ENCODE measurements at regions not wholly inside any gene's neighbourhood (a gene's known extent, or its start where the extent isn't known, plus 50 kb on each side); places are given as distances from the start of the nearest gene placed in this dataset.
"Not testable (repeated sequence)": the region's sequence is repeated elsewhere in the genome, so short reads cannot be mapped to it uniquely, and the experiment has no call there.

DNA sequence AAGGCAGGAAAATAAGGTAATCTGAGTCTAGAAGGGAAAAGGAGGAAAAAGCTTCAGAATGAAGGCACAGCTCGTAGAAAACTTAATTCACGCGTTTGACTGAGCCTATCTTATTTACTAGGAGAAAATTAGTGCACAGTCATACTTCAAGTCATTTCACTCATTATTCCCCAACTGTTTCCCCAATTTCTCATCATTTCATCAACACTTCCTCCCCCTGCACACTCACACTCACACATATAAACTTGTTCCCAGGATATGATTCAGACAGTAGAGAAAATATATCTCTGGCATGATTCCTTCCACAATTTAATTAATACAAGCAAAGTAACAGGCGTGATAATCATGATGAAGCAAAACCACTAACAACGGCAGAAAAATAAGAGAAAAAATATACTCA is 94.5 kb upstream of the F13A1 start:
- DNase-seq: no peak

- DNase-seq: no peak
Observed at GRCh38 chr6:6417475-6417874, 97.0 kb upstream of the F13A1 start.

DNA sequence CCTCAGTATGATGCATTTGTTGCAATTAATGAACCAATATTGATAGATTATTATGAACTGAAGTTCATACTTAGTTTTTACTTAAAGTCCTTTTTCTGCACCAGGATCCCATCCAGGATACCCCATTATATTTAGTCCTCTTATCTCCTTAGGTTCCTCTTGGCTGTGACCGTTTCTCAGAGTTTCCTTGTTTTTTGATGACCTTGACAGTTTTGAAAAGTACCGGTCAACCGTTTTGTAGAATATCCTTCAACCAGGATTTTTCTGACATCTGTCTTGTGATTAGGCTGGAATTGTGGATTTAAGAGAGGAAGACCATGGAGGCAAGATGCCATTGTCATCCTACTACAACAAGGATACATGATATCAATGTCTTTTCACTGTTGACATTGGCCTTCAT is 98.0 kb upstream of the F13A1 start:
- no peak for DNase-seq

DNA sequence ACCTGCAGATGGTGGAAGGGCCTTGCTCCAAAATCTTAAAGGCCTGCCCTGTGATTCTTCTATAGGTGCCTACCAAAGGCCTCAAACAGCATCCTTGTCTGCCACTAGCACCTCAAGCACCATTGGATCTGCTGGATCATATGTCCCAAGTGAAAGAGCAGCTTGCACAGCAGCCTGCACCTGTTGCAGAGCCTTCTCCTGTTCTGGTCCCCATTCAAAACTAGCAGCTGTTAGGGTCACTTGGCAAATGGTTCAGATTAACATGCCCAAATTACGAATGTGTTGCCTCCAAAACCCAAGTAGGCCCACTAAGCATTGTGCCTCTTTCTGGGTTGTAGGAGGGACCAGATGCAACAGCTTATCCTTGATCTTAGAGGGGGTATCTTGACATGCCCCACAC is 99.6 kb upstream of the F13A1 start:
- DNase-seq: no peak

DNA sequence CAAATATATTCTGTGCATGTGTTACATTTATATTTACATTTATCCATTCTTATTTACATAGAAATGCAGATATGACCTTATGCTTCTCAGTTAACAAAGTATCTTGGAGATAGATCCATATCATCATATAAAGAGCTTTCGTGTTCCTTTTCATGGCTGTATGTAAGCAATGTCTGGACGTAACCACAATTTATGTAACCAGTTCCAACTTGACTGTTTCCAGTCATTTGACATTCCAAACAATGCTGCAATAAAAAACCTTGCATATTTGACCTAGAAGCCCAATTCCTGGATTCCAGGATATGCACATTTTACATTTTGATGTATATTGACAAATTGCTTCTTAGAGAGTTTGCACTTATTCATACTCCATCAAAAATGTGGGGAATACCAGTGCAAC is 113.7 kb upstream of the F13A1 start:
- DNase-seq: no peak

- no peak for DNase-seq
Observed at GRCh38 chr6:6434723-6435122, 114.3 kb upstream of the F13A1 start.

DNA sequence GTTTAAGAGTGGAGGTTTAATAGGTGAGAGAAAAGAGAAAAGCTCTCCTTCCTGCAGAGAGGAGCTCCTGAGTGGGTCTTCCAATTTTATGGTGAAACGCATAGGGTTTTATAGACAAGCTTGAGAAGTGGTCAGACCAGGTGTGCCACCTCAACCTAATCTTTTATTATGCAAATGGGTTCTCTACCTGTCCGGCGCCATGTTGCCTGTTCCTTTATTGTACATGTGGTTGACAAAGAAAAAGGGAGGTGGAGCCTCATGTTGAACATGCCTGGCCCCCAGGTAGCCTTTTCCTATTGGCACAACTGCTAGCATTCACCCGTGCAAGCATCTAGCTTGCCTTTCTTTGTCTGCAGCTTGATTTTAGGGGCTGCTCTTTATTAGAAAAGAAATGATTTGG is 115.9 kb upstream of the F13A1 start:
- DNase-seq: no peak

- no peak for DNase-seq
Observed at GRCh38 chr6:6436946-6437345, 116.5 kb upstream of the F13A1 start.

DNA sequence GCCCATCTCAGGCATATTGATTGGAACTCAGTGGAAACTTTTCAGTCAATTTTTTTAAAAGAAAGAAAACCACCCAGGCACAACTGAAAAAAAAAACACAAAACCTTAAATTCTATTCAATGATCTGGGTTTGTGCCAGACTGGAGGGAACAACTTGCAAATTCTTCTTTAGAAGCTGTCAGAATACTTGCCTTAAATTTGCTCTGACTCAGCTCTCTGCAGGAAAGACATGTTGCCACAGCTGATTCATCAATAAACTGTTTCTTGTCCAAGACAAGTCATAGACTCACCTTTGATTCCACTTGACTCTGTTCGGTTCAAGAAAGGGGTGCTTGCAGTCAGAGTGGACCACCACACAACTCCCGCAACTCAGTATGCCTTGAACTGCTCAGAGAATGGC is 117.8 kb upstream of the F13A1 start:
- no peak for DNase-seq

GRCh38 chr6:6439778-6440177 is 119.3 kb upstream of the F13A1 start:
- no peak for DNase-seq

DNA sequence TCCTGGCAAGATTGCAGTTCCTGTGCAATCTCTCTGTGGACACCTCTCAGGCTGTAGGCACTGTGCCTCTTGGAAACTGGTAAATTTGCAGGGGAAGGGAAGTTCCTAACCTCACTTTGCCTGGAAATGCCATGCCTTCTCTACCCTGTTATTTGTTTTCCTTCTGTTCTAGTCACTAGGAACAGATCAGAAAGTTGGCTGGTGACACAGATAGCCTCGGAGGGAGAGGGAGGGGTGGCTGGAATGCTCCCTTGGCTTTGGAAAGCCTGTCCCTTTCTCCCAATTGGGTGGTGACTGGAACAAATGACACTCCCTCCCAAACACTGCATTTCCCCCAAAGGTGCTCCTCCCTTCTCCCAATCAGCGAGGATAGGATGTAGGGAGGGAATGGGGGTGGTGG is 131.5 kb upstream of the F13A1 start:
- DNase-seq: no peak

- no peak for DNase-seq
Observed at GRCh38 chr6:6453186-6453585, 132.7 kb upstream of the F13A1 start.

- DNase-seq: no peak
Observed at GRCh38 chr6:6455272-6455671, 133.2 kb upstream of the LY86 start.

GRCh38 chr6:6458172-6458571 is 130.3 kb upstream of the LY86 start:
- no peak for DNase-seq

GRCh38 chr6:6459963-6460362 is 128.6 kb upstream of the LY86 start:
- DNase-seq: not testable (repeated sequence)

DNA sequence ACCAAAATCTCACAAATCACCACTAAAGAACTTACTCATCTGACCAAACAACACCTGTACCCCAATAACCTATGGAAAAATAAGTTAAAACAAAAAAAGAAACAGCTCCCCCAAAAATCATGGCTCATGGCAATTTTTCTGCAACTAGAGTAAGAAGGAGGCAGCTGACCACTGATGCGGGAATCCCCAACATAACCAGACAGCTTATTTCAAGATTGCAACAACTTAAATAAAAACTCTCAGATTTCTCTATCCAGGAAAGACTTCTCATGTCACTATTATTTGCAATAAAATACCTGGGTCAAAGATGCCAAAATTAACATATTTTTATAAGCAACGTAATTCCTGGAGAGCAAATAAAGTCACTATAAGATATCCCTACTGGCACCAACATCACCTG is 128.1 kb upstream of the LY86 start:
- no peak for DNase-seq

GRCh38 chr6:6461138-6461537 is 127.4 kb upstream of the LY86 start:
- DNase-seq: no peak

GRCh38 chr6:6466967-6467761 is 121.4 kb upstream of the LY86 start:
- DNase-seq: no peak

- DNase-seq: no peak
Observed at GRCh38 chr6:6469074-6469473, 119.4 kb upstream of the LY86 start.

DNA sequence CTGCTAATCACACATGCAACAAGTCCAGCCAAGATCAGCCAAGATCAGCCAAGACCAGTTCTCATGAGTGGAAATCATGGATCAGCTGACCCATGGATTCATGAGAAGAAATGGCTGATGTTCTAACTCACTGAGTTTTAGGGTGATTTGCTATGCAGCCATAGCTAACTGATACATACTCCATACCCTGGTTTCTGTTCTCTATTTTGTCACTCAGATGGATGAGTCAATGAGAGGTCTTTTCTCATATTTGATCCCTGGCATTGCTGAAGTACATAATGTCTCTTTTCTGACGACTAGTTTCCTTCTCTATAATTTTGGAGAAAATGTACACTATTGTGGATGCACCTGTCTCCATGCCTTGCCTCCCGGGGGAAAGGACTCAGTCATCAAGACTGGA is 118.4 kb upstream of the LY86 start:
- no peak for DNase-seq

DNA sequence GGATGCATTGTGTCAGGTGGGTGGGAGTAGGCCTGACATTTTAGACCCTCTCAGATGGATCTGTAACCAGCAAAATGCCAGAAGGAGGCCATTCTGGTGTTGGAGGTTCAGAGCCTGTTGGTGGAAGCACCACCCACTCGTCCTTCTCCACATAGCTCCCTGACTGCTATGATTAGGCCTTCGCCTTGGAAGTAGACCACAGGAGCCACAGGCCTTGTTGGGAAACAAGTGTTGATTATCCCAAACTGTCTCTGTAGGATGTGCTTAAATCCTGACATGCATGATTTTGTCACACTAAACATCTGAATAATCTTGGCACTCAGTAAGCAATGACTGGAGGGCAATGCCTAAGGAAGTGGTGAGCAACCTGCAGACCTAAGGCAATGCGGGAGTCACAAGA is 117.2 kb upstream of the LY86 start:
- DNase-seq: no peak

GRCh38 chr6:6474170-6474920 is 114.2 kb upstream of the LY86 start:
- DNase-seq: peak; percentile 88

DNA sequence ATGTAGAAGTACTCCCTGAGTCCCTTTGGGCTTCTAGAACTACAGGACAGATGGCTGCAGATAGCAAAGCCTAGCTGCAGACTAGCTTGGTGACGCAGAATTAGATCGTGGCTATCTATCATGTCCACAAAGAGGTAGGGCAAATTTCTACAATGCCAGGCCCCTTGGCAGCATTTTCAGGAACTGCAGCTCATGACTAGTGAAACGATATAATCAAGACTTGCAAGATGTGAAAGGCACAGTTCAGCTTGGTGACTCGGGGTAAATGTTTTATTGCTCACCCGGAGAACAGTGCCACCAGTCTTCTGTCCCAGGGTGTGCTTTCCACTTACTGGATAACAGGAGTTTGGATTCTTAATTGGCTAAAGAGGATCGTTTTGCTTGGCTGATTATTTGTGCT is 108.7 kb upstream of the LY86 start:
- DNase-seq: no peak

- no peak for DNase-seq
Observed at GRCh38 chr6:6482256-6482655, 106.3 kb upstream of the LY86 start.

GRCh38 chr6:6483168-6483567 is 105.4 kb upstream of the LY86 start:
- no peak for DNase-seq
